ENCODE measurements at regions not wholly inside any gene's neighbourhood (a gene's known extent, or its start where the extent isn't known, plus 50 kb on each side); places are given as distances from the start of the nearest gene placed in this dataset.

- TF ChIP-seq EZH2 (IDR thresholded peaks at IDR 0.05; ENCODE audit: borderline replicate concordance, insufficient read depth, low read depth, low read length, poor library complexity, severe bottlenecking) (no peak), CTCF (IDR thresholded peaks at IDR 0.05) (no peak)
Measured at GRCh38 chr2:59254279-59254678, 1013.2 kb upstream of the FANCL start.
